HUES64 (cell line): ENCODE measurements at regions not wholly inside any gene's neighbourhood (a gene's known extent, or its start where the extent isn't known, plus 50 kb on each side); places are given as distances from the start of the nearest gene placed in this dataset.

Source experiments
- H3K27ac ChIP-seq: 2 replicates; pipeline ENCODE4 v1.7.0; 2013; ENCODE audit warnings: low read depth, low read length, inconsistent platforms
- H3K27me3 ChIP-seq: 2 replicates; pipeline ENCODE4 v1.6.1; 2013; ENCODE audit warnings: mild to moderate bottlenecking, low read length; ENCODE audit not compliant: insufficient read depth
- H3K36me3 ChIP-seq: 2 replicates; pipeline ENCODE4 v1.6.1; 2013; ENCODE audit warnings: mild to moderate bottlenecking, low read length; ENCODE audit not compliant: insufficient read depth
- H3K4me1 ChIP-seq: 2 replicates; pipeline ENCODE4 v1.6.1; 2013; ENCODE audit warnings: mild to moderate bottlenecking, low read length, moderate library complexity; ENCODE audit not compliant: insufficient read depth
- H3K4me3 ChIP-seq: 2 replicates; pipeline ENCODE4 v1.5.1; 2013; ENCODE audit warnings: mild to moderate bottlenecking, low read length, moderate library complexity
- H3K9ac ChIP-seq: 2 replicates; pipeline ENCODE4 v1.6.1; 2013; ENCODE audit warnings: mild to moderate bottlenecking, low read depth, low read length
- H3K9me3 ChIP-seq: 2 replicates; pipeline ENCODE4 v1.6.1; 2013; ENCODE audit warnings: low read depth, low read length; ENCODE audit not compliant: insufficient read depth
- WGBS: fragments of 150-250, 120-280 bp; methylation state at CpG from one replicate; pipeline ENCODE4 v1.1.7; 2013; ENCODE audit warnings: missing lambda C conversion rate; 5-methylcytosine and 5-hydroxymethylcytosine counted together

DNA sequence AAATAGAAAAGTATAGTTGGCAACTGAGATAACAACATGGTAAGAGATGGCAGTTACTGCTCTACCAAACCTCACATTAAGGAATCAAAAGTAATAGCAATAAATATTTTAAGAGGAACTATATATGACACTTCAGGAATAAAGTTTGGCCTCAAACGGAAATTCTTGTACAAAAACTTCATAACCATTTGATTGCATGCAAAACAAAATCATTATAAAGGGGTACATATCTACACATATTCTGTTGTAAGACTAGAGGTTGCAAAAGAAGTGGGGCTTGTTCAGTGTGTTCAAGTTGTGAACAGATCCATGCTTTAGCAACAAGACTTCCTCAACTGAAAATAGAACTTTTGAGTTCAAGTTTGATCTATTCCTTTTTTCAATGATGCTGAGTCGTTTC lies 133.5 kb upstream of the MIR17HG start:
- 95% methylated on average over 1 of the region's 2 CpGs for WGBS
- Histone ChIP-seq H3K4me1 (peaks cover 45% of the 10 kb centered on the region), H3K27me3 (peaks cover 45% of the 10 kb centered on the region), H3K9me3 (peaks cover 4% of the 10 kb centered on the region; the same call in 1 of the 2 replicates), H3K4me3 (no peak overlapping the region), H3K27ac (no peak overlapping the region), H3K36me3 (no peaks in the 10 kb centered on the region), H3K9ac (no peak overlapping the region)

DNA sequence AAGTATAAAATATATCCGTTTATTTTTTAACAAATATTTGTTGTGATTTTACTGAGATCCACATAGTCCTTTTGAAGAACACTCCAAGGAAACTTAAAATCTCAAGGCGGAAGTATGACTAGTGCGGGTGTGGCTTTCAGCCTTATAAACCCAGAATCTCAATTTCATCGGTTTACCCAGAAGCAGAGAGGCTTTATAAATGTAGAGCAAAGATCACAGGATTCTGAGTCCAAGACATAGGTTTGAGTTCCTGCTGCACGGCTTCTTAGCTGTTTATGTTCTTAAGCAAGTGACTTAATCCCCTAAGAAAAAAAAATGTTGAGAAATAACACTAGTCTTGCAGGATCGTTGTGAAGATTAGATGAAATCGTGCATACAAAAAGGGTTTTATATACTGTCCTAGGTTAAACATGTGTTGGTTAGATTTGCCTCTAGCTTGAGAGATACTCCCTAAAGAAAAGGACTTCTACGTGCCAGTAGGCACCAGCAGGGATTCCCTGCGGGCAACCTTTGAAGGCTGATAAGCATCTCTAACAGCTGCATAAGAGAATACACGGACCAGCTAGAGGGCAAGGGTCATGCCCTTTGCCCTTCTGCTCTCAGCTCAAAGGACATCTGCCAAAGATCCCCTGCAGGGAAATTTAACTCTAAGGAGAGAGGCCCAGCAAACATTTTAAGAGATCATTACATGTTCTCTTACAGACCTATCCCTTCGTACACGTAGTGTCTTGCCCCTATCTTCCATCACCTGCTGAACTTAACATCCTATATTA lies 130.4 kb upstream of the MIR17HG start:
- Histone ChIP-seq H3K27ac (peak overlapping the region; percentile 8; the same call in 1 of the 2 replicates), H3K4me1 (peaks cover 41% of the 10 kb centered on the region), H3K36me3 (no peaks in the 10 kb centered on the region), H3K9me3 (no peaks in the 10 kb centered on the region), H3K4me3 (no peak overlapping the region; the same call in 1 of the 2 replicates), H3K9ac (no peak overlapping the region), H3K27me3 (peaks cover 57% of the 10 kb centered on the region)
- 40% methylated on average over 11 of the region's 12 CpGs for WGBS

DNA sequence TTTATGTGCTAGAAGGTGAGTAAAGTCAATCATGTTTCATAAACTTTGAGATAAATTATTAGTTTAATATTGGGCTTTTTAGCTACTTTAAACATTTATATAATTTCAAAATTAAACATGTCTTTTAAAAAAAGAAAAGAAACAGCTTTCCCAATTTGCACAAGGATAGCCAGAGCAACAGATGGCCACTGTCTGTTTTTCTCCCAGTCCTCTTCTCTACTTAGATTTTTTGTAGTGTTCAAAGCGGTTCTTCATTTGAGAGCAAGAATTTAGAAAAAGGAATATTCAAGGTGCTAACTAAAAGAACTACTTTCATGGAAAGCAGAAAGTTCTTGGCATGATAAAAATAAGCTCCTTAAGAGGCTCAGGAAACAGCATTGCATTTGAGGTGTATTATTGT lies 128.3 kb upstream of the MIR17HG start:
- H3K27ac ChIP-seq: no peak overlapping the region
- no peaks in the 10 kb centered on the region for H3K9me3 ChIP-seq
- 92% methylated on average over 1 of the region's 1 CpG for WGBS
- no peak overlapping the region for H3K4me3 ChIP-seq
- H3K4me1 ChIP-seq: peaks cover 21% of the 10 kb centered on the region; the same call in 1 of the 2 replicates
- no peaks in the 10 kb centered on the region for H3K36me3 ChIP-seq
- H3K27me3 ChIP-seq: peaks cover 50% of the 10 kb centered on the region
- no peak overlapping the region for H3K9ac ChIP-seq

DNA sequence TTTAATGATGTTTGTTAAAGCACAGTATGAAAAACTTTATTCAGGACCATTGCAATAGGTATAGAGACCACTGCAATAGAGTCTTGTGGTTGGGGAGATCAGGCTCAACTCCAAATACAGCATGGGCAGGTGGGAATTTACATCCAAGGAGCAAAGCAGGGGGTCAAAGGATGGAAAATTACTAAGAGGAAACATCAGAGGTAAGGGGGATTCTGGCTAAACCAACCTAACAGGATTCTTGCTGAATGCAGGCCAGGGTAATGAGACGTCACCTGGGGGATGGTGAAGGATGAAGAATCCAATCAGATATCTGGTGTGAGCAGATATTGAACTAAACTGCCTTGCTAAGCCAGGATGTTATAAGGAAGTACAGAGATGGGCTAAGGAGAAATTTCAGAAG lies 126.6 kb upstream of the MIR17HG start:
- H3K4me1 ChIP-seq: peaks cover 12% of the 10 kb centered on the region; the same call in 1 of the 2 replicates
- WGBS: 87% methylated on average over 1 of the region's 1 CpG
- H3K4me3 ChIP-seq: no peak overlapping the region
- no peaks in the 10 kb centered on the region for H3K9me3 ChIP-seq
- peaks cover 34% of the 10 kb centered on the region for H3K27me3 ChIP-seq
- H3K9ac ChIP-seq: no peak overlapping the region
- H3K27ac ChIP-seq: no peak overlapping the region
- no peaks in the 10 kb centered on the region for H3K36me3 ChIP-seq

- H3K27ac ChIP-seq: no peak overlapping the region
- H3K27me3 ChIP-seq: no peaks in the 10 kb centered on the region
- WGBS: 100% methylated on average over 1 of the region's 1 CpG
- H3K4me3 ChIP-seq: no peak overlapping the region
- no peak overlapping the region for H3K9ac ChIP-seq
- no peaks in the 10 kb centered on the region for H3K36me3 ChIP-seq
- H3K4me1 ChIP-seq: peaks cover 9% of the 10 kb centered on the region; the same call in 1 of the 2 replicates
- no peaks in the 10 kb centered on the region for H3K9me3 ChIP-seq
Observed at GRCh38 chr13:91228108-91228507, 119.4 kb upstream of the MIR17HG start.

DNA sequence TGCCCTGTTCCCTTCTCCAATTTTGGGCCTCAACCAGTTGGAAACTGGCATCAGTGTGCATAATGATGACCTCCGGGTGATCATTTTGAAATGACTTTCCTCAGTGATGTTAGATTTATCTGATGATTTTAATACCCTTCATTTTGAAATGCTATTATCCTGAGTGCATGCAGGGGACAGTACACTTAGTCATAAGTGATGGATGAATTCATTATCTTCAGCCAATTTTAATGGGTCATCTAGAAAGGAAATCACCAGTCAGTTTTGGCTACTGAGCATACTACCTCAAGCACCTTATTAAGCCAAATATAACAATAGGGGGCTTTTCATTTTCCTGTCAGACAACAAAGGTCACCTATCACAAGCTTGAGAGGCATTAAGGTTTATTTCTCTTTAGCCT lies 118.5 kb upstream of the MIR17HG start:
- H3K36me3 ChIP-seq: no peaks in the 10 kb centered on the region
- H3K9me3 ChIP-seq: no peaks in the 10 kb centered on the region
- peaks cover 9% of the 10 kb centered on the region; the same call in 1 of the 2 replicates for H3K4me1 ChIP-seq
- H3K9ac ChIP-seq: no peak overlapping the region
- 100% methylated on average over 1 of the region's 1 CpG for WGBS
- H3K27ac ChIP-seq: no peak overlapping the region
- H3K27me3 ChIP-seq: no peaks in the 10 kb centered on the region
- no peak overlapping the region for H3K4me3 ChIP-seq

GRCh38 chr13:91232716-91233115 lies 114.8 kb upstream of the MIR17HG start:
- Histone ChIP-seq H3K27me3 (no peaks in the 10 kb centered on the region), H3K4me3 (no peak overlapping the region), H3K4me1 (peaks cover 9% of the 10 kb centered on the region; the same call in 1 of the 2 replicates), H3K9me3 (no peaks in the 10 kb centered on the region), H3K9ac (no peak overlapping the region), H3K36me3 (no peaks in the 10 kb centered on the region), H3K27ac (no peak overlapping the region)

DNA sequence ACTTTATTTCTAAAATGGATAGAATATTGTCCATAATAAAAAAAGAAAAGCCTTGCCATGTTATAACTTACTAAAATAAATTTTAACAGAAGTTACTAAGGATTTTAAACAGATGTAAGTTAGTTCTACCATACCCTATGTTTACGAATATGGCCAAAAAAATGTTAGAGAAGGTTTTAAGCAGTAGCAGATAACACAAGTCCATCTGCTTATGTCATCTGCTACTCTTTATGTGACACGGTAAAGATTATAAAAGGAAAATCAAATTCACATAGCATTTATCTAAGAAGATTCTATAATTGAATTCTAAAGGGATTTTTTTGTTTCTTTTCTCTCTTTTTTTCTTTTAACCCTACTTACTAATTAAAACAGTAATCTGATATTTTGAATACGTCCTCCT lies 114.2 kb upstream of the MIR17HG start:
- no peak overlapping the region for H3K27ac ChIP-seq

GRCh38 chr13:91236182-91236581 lies 111.3 kb upstream of the MIR17HG start:
- H3K9me3 ChIP-seq: no peaks in the 10 kb centered on the region
- WGBS: 96% methylated on average over 3 of the region's 3 CpGs
- H3K9ac ChIP-seq: no peak overlapping the region

More for the DNA sequence above, 114.2 kb upstream of the MIR17HG start:
- Histone ChIP-seq H3K9me3 (no peaks in the 10 kb centered on the region), H3K9ac (no peak overlapping the region), H3K4me1 (peaks cover 9% of the 10 kb centered on the region; the same call in 1 of the 2 replicates), H3K36me3 (no peaks in the 10 kb centered on the region), H3K4me3 (no peak overlapping the region), H3K27me3 (no peaks in the 10 kb centered on the region)
- 80% methylated on average over 1 of the region's 3 CpGs for WGBS

DNA sequence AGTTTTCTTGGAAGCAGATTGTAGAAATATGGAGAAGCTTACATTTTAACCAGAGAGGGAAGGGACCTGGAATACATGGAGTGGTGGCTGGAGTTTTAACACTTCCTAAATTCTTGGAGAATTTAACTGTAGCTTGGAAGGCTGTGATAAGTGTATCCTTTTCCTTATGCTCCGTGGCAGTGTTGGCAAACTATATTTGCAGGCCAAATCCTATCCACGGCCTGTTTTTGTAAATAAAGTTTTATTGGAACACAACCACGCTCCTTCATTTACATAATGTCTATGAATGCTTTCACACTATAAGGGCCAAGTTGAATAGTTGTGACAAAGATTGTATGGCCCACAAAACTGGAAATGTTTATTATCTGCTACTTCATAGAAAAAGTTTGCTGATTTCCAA lies 110.6 kb upstream of the MIR17HG start:
- Histone ChIP-seq H3K4me3 (no peak overlapping the region), H3K4me1 (peaks cover 9% of the 10 kb centered on the region; the same call in 1 of the 2 replicates), H3K27ac (no peak overlapping the region), H3K27me3 (no peaks in the 10 kb centered on the region), H3K36me3 (no peaks in the 10 kb centered on the region), H3K9ac (no peak overlapping the region), H3K9me3 (no peaks in the 10 kb centered on the region)
- WGBS: 100% methylated on average over 2 of the region's 3 CpGs

More at GRCh38 chr13:91236182-91236581, 111.3 kb upstream of the MIR17HG start:
- H3K4me1 ChIP-seq: peaks cover 9% of the 10 kb centered on the region; the same call in 1 of the 2 replicates
- no peak overlapping the region for H3K4me3 ChIP-seq
- H3K27me3 ChIP-seq: no peaks in the 10 kb centered on the region
- no peaks in the 10 kb centered on the region for H3K36me3 ChIP-seq
- H3K27ac ChIP-seq: no peak overlapping the region

DNA sequence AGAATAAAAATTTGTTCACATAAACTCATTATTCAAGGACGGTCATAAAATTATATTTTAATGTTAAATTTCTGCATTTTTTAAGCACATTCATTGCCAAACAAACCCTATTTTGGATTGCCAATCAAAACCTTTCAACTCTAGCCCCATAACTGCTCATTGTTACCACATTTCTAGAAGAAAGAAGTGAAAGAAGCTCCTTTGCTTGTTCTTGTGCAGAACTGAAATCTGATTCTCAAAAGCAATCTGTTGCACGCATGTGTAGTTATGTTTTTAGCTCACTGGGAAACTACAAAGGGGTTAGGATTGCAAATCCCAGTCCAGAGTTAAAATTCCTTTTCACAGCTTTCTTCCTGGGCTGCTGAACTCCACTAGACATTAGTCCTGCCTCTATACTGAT lies 109.5 kb upstream of the MIR17HG start:
- H3K9me3 ChIP-seq: peaks cover 5% of the 10 kb centered on the region
- H3K4me1 ChIP-seq: no peaks in the 10 kb centered on the region; the same call in 1 of the 2 replicates
- no peaks in the 10 kb centered on the region for H3K36me3 ChIP-seq
- H3K4me3 ChIP-seq: no peak overlapping the region
- no peak overlapping the region for H3K27ac ChIP-seq
- no peak overlapping the region for H3K9ac ChIP-seq
- H3K27me3 ChIP-seq: no peaks in the 10 kb centered on the region
- 96% methylated on average over 1 of the region's 2 CpGs for WGBS
